ENCODE measurements at regions not wholly inside any gene's neighbourhood (a gene's known extent, or its start where the extent isn't known, plus 50 kb on each side); places are given as distances from the start of the nearest gene placed in this dataset.
"Not testable (repeated sequence)": the region's sequence is repeated elsewhere in the genome, so short reads cannot be mapped to it uniquely, and the experiment has no call there.

DNA sequence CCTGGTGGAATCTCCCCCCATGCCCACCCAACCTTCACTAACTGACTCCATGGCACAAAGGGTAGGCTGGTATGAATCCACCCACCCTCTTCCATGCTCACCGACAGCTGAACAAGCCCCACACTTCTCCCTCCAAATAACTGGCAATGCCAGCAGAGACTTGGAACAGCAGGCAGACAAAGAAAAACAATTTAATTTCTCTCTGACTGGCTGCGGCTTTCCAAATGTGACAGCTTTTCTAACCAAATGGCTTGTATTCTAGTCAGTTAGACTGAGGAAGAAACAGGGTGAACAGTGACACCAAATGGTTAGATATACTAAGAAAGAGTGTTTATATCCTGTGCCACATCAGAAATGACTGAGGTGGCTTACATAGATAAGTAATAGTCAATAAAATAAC is 199.3 kb upstream of the ADAMTS3 start:
- Mint-ChIP-seq H3K27me3 (ENCODE audit: low read depth) (no peaks in the 10 kb centered on the region), H3K4me3 (no peak overlapping the region), H3K4me1 (no peaks in the 10 kb centered on the region), H3K27ac (no peak overlapping the region), H3K36me3 (ENCODE audit: low read depth) (no peaks in the 10 kb centered on the region), H3K9me3 (no peaks in the 10 kb centered on the region)
- TF ChIP-seq, protein P1, sequence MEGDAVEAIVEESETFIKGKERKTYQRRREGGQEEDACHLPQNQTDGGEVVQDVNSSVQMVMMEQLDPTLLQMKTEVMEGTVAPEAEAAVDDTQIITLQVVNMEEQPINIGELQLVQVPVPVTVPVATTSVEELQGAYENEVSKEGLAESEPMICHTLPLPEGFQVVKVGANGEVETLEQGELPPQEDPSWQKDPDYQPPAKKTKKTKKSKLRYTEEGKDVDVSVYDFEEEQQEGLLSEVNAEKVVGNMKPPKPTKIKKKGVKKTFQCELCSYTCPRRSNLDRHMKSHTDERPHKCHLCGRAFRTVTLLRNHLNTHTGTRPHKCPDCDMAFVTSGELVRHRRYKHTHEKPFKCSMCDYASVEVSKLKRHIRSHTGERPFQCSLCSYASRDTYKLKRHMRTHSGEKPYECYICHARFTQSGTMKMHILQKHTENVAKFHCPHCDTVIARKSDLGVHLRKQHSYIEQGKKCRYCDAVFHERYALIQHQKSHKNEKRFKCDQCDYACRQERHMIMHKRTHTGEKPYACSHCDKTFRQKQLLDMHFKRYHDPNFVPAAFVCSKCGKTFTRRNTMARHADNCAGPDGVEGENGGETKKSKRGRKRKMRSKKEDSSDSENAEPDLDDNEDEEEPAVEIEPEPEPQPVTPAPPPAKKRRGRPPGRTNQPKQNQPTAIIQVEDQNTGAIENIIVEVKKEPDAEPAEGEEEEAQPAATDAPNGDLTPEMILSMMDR (IDR thresholded peaks at IDR 0.05; ENCODE audit: unreplicated experiment in 3 of 3) = no peak

DNA sequence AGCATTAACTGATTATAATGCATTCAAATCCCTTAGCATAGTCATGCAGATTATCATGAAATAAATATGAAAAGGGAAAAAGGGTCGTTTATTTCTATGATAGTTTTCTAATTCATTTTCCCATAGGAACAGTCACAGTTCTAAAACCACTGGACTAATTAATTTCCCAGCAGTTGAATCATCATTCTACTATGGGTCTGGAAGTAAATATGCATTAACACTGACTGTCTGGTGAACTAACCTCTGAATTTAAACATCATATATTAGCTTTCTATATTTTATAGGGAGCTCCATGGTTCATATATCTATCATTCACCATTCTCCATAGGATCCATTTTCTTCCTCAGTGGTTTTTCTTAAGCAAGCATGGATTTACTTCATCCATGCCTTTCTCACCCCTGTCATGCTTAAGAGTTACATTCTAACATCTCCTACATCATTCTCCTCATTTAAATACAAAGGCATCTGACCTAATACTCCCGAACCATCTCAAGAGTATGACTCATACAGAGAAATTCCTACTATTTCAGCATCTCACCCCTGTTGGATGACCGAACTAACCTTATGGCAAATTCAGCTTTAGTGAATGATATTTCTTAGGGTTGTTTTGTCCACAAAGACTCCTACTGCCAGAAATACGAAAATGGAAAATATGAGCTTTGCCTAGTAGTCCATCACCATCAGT is 198.7 kb upstream of the ADAMTS3 start:
- no peaks in the 10 kb centered on the region for H3K9me3 Mint-ChIP-seq
- TF ChIP-seq, protein P1 (IDR thresholded peaks at IDR 0.05; ENCODE audit: unreplicated experiment in 3 of 3) = no peak
- H3K4me3 Mint-ChIP-seq = no peak overlapping the region
- H3K27ac Mint-ChIP-seq = no peak overlapping the region
- no peaks in the 10 kb centered on the region for H3K4me1 Mint-ChIP-seq
- H3K27me3 Mint-ChIP-seq (ENCODE audit: low read depth) = no peaks in the 10 kb centered on the region
- no peaks in the 10 kb centered on the region for H3K36me3 Mint-ChIP-seq (ENCODE audit: low read depth)

DNA sequence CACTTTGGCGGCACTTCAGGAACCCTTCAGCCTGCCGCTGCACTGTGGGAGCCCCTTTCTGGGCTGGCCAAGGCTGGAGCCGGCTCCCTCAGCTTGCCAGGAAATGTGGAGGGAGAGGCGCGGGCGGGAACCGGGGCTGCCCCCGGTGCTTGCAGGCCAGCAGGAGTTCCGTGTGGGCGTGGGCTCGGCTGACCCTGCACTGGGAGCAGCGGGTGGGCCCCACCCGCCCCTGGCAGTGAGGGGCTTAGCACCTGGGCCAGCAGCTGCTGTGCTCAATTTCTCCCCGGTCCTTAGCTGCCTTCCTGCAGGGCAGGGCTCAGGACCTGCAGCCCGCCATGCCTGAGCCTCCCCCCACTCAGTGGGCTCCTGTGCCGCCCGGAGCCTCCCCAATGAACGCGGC is 196.8 kb upstream of the ADAMTS3 start:
- H3K4me3 Mint-ChIP-seq = not testable (repeated sequence)

DNA sequence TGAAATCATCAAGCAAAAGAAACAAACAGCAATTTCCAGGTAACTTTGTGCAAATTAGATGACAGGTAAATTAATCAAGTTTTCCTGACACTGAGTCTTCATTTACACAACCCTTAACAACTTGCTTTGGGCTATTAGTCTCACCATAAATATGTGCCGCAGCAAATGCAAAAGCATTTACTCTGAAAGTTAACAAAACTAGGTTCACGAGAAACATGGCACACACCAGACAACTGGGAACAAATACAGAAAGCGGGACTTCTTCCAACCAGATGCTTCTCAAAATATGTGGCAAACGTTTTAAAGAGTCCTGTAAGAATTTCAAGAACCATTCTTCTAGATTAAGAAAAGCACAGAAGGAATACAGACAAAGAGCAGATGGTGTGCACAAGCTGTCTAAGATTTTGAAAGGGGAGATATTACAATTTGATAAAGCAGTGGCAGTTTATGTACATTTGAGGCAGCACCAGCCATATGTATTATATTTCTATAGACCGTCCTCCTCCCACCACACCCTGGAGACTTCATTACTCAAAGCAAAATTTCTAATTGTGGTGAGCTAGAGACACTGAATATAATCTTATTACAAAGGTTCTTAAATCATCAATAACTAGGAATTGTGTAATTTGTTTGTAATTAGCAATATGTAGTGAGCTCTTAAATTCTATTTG is 192.5 kb upstream of the ADAMTS3 start:
- TF ChIP-seq, protein P1 (IDR thresholded peaks at IDR 0.05; ENCODE audit: unreplicated experiment in 3 of 3) = no peak
- H3K9me3 Mint-ChIP-seq = peaks cover 2% of the 10 kb centered on the region
- no peaks in the 10 kb centered on the region for H3K4me1 Mint-ChIP-seq
- H3K36me3 Mint-ChIP-seq (ENCODE audit: low read depth) = no peaks in the 10 kb centered on the region
- H3K4me3 Mint-ChIP-seq = no peak overlapping the region
- H3K27ac Mint-ChIP-seq = no peak overlapping the region
- H3K27me3 Mint-ChIP-seq (ENCODE audit: low read depth) = no peaks in the 10 kb centered on the region

More for the DNA sequence above, 196.8 kb upstream of the ADAMTS3 start:
- not testable (repeated sequence) for H3K36me3 Mint-ChIP-seq (ENCODE audit: low read depth); H3K4me1 Mint-ChIP-seq; H3K27me3 Mint-ChIP-seq (ENCODE audit: low read depth); H3K27ac Mint-ChIP-seq; H3K9me3 Mint-ChIP-seq

DNA sequence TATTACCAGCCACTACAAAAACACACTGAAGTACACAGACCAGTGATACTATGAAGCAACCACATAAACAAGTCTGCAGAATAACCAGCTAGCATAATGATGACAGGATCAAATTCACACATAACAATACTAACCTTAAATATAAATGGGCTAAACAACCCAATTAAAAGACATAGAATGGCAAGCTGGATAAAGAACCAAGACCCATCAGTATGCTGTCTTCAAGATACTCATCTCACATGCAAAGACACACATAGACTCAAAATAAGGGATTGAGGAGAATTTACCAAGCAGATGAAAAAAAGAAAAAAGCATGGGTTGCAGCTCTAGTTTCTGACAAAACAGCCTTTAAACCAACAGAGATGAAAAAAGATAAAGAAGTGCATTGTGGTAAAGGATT is 184.4 kb upstream of the ADAMTS3 start:
- not testable (repeated sequence) for H3K4me3 Mint-ChIP-seq; H3K36me3 Mint-ChIP-seq (ENCODE audit: low read depth); H3K27me3 Mint-ChIP-seq (ENCODE audit: low read depth); H3K4me1 Mint-ChIP-seq; H3K27ac Mint-ChIP-seq
- peaks cover 24% of the 10 kb centered on the region for H3K9me3 Mint-ChIP-seq

DNA sequence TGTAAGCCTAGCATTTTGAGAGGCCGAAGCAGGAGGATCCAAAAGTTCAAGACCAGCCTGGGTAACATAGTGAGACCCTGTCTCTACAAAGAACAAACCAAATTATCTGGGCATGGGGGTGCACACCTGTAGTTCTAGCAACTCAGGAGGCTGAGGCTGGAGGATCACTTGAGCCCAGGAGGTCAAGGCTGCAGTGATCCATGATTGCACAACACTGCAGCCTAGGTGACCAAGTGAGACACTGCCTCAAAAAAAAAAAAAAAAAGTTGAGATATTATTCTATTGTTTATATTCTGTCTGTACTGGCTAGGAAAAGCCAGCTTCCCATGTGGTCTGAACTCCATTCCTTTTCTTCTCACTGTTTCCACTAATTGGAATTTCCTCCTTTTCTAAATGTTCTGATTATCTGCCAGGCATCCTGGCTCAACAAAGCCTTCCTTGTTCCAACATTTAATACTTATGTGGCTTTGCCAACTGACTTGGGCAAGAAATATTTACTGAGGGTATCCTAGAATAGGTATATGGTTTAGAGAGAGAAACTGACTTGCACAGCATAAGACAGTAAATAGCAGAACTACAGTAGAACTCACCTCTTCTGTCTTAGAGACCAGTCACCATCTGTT is 175.2 kb upstream of the ADAMTS3 start:
- H3K36me3 Mint-ChIP-seq (ENCODE audit: low read depth) = no peaks in the 10 kb centered on the region
- H3K27ac Mint-ChIP-seq = no peak overlapping the region
- H3K4me1 Mint-ChIP-seq = no peaks in the 10 kb centered on the region
- no peak overlapping the region for H3K4me3 Mint-ChIP-seq
- TF ChIP-seq, protein P1 (IDR thresholded peaks at IDR 0.05; ENCODE audit: unreplicated experiment in 3 of 3) = no peak
- no peaks in the 10 kb centered on the region for H3K9me3 Mint-ChIP-seq
- peaks cover 3% of the 10 kb centered on the region for H3K27me3 Mint-ChIP-seq (ENCODE audit: low read depth)

DNA sequence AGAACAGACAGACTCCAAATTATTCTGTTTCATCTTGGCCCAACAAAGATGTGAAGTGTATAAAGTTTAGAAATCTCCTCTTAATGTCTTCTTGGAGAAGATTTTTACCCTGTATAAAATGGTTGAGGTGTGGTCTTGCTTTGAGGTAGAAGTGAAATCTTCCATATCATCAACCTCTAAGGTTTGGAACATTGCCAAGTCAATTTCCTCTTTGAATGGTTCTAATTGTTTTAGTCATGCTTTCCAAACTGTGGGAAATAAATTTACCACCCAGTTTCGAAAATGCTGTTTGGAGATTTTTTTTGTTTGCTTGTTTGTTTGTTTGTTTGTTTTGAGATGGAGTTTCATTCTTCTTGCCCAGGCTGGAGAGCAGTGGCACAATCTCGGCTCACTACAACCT is 174.1 kb upstream of the ADAMTS3 start:
- H3K27me3 Mint-ChIP-seq (ENCODE audit: low read depth) = peaks cover 3% of the 10 kb centered on the region
- no peak overlapping the region for H3K27ac Mint-ChIP-seq
- H3K4me3 Mint-ChIP-seq = no peak overlapping the region
- TF ChIP-seq, protein P1 (IDR thresholded peaks at IDR 0.05; ENCODE audit: unreplicated experiment in 3 of 3) = no peak
- H3K9me3 Mint-ChIP-seq = no peaks in the 10 kb centered on the region
- no peaks in the 10 kb centered on the region for H3K4me1 Mint-ChIP-seq
- no peaks in the 10 kb centered on the region for H3K36me3 Mint-ChIP-seq (ENCODE audit: low read depth)

Data from nephron (organoid).